ENCODE measurements at regions not wholly inside any gene's neighbourhood (a gene's known extent, or its start where the extent isn't known, plus 50 kb on each side); places are given as distances from the start of the nearest gene placed in this dataset.

DNA sequence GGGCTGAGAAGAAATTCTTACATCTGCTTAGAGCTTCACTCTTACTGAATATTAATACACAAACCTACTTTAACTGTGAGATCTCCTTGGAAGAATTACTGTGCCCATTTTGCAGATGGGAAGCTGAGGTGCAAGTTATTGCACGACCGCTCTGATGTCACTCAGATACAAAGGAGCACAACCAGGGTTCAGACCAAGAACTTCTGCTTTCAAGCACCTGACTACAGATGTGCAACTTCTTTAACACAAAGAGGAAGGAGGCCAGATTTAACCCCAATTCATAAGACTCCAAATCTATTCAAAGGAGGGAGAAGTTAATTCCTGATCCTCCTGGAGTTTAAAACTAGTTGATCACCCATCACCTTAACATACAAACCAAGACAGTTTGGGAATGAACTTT lies 232.6 kb downstream of the VRK1 start:
- no peak overlapping the region for H3K4me2 ChIP-seq (ENCODE audit: insufficient read depth, low read length)
- no peaks in the 10 kb centered on the region for H3K79me2 ChIP-seq (ENCODE audit: control insufficient read depth, insufficient read depth, low read length)
- H3K27me3 ChIP-seq (ENCODE audit: control insufficient read depth in 2 of 2, insufficient read depth in 2 of 2, low read length in 2 of 2), result no peaks in the 10 kb centered on the region
- H3K9ac ChIP-seq (replicated peaks; ENCODE audit: extremely low read depth, insufficient read depth, low read length), result no peak overlapping the region
- DNase-seq (ENCODE audit: low read depth, low spot score) (no peak), FAIRE-seq (no peak)
- dilution Hi-C loops (cut with MboI; ENCODE audit: extremely low pct_ligation_motif_present, low sequenced_read_pairs), result no loop called here
- ChIA-PET POLR2A (no interaction called here), CTCF (no interaction called here)
- TF ChIP-seq, protein P1, sequence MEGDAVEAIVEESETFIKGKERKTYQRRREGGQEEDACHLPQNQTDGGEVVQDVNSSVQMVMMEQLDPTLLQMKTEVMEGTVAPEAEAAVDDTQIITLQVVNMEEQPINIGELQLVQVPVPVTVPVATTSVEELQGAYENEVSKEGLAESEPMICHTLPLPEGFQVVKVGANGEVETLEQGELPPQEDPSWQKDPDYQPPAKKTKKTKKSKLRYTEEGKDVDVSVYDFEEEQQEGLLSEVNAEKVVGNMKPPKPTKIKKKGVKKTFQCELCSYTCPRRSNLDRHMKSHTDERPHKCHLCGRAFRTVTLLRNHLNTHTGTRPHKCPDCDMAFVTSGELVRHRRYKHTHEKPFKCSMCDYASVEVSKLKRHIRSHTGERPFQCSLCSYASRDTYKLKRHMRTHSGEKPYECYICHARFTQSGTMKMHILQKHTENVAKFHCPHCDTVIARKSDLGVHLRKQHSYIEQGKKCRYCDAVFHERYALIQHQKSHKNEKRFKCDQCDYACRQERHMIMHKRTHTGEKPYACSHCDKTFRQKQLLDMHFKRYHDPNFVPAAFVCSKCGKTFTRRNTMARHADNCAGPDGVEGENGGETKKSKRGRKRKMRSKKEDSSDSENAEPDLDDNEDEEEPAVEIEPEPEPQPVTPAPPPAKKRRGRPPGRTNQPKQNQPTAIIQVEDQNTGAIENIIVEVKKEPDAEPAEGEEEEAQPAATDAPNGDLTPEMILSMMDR (IDR thresholded peaks at IDR 0.05; ENCODE audit: extremely low read depth in 1 of 2, insufficient read depth in 1 of 2, low read depth in 1 of 2, low read length in 2 of 2), result no peak
- TF ChIP-seq JUN (IDR thresholded peaks at IDR 0.05; ENCODE audit: borderline replicate concordance, insufficient read depth, insufficient read length, low read depth) (no peak), FOS (IDR thresholded peaks at IDR 0.05; ENCODE audit: borderline replicate concordance, insufficient read depth, low read length) (no peak), POLR2AphosphoS5 (IDR thresholded peaks at IDR 0.05; ENCODE audit: insufficient read depth, low read depth, low read length) (no peak), GATA2 (IDR thresholded peaks at IDR 0.05; ENCODE audit: insufficient read depth, insufficient read length, low read depth, low read length) (no peak), EZH2 (IDR thresholded peaks at IDR 0.05; ENCODE audit: borderline replicate concordance, low read depth, low read length, severe bottlenecking) (no peak), MAX (IDR thresholded peaks at IDR 0.05; ENCODE audit: insufficient read depth, insufficient read length) (no peak), POLR2A (IDR thresholded peaks at IDR 0.05; ENCODE audit: low read depth, low read length) (no peak), MYC (IDR thresholded peaks at IDR 0.05; ENCODE audit: low read depth, low read length) (no peak)
- H3K4me1 ChIP-seq (ENCODE audit: control insufficient read depth, extremely low read depth, insufficient read depth, low read length), result no peaks in the 10 kb centered on the region
- H3K36me3 ChIP-seq (ENCODE audit: control insufficient read depth in 2 of 2, extremely low read depth in 1 of 2, insufficient read depth in 2 of 2, low read length in 2 of 2), result no peaks in the 10 kb centered on the region
- H3K9me3 ChIP-seq (replicated peaks; ENCODE audit: control insufficient read depth, insufficient read depth, low read length), result peaks cover 2% of the 10 kb centered on the region
- H4K20me1 ChIP-seq (replicated peaks; ENCODE audit: control insufficient read depth, extremely low read depth, insufficient read depth, low read length), result no peaks in the 10 kb centered on the region
- no TSS peak for BruUV-seq (replicated peaks)
- no peak overlapping the region for H3K4me3 ChIP-seq (replicated peaks in 1 of 3; ENCODE audit: insufficient read depth in 1 of 3, low read depth in 1 of 3, low read length in 3 of 3)
- H3K27ac ChIP-seq (ENCODE audit: insufficient read depth, low read depth, low read length), result no peak overlapping the region
- no peaks in the 10 kb centered on the region for H3K9me1 ChIP-seq (replicated peaks; ENCODE audit: control insufficient read depth, extremely low read depth, insufficient read depth, low read length)
- no peak overlapping the region for H2AFZ ChIP-seq (ENCODE audit: low read depth, low read length)
- intact Hi-C loops (cut with micrococcal nuclease), result no loop called here
